ENCODE measurements at regions not wholly inside any gene's neighbourhood (a gene's known extent, or its start where the extent isn't known, plus 50 kb on each side); places are given as distances from the start of the nearest gene placed in this dataset.

GRCh38 chr12:87836190-87836589 lies 193.0 kb downstream of the C12orf50 start:
- DNase-seq = no peak

DNA sequence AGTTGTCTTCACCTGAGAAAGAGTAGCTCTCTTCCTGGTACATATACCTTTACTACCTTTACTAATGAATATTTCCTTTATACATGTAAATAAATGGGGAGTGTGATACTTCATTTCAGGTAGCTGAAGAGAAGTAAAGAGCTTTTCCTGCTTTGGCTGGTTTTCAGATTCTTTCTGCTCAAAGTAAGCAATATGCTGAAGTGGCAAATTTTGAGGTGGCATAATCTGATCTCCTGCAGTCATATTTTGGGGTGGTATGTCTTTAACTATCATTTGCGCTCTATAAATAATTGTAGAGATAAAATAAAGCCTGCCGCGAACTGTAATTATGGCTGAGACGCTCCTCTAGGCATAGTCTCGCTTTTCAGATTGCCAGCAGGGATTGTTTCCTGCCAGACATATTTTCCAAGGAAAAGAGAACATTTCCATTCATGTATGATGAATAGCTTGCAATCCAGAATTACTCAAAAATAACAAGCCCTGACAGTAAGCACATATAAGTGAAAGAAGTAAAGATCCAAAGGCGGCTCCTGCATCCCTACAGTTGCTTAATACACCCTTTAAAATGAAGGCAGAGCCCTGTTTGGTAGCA lies 200.7 kb downstream of the C12orf50 start:
- DNase-seq = no peak

- peak; percentile 59 for DNase-seq
Measured at GRCh38 chr12:87827638-87828264, 201.4 kb downstream of the C12orf50 start.

- no peak for DNase-seq
Measured at GRCh38 chr12:87822923-87823322, 206.3 kb downstream of the C12orf50 start.

- DNase-seq = peak; percentile 27
Measured at GRCh38 chr12:87820524-87821202, 208.5 kb downstream of the C12orf50 start.

DNA sequence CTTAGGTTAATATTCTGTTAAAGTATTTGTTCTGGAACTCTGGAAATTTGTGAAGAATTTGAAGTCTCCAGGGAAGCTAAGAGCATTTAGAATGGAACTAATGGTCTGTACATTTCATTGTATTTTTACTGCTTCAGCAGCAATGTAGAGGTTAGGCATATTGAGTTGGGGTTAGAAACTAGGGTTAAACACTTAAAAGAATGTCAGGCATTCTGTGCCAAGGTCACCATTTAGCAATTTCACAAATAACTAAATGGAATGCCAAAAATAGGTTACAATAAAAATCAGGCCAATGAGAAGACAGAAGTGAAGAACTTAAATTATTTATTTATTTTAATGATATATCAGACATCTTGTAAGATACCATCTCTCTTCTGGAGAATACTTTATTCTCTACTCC lies 210.8 kb downstream of the C12orf50 start:
- DNase-seq = no peak

GRCh38 chr12:87815771-87816585 lies 213.2 kb downstream of the C12orf50 start:
- DNase-seq = peak; percentile 83

DNA sequence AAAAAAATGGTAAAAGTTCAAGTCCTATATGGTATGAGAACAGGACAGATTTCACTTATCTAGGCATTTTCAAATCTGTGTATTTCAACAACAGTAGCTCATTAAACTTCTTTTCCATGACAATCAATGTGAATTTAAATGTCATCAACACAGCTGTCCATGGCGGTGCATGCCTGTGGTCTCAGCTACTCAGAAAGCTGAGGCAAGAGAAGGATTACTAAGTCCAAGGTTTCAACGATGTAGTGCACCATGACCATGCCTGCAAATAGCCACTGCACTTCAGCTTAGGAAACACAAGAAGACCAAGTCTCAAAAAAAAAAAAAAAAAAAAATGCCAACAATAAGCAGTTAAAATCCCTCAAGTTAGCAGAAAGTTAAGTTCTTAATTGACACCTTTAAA lies 214.6 kb downstream of the C12orf50 start:
- no peak for DNase-seq

GRCh38 chr12:87813476-87814234 lies 215.5 kb downstream of the C12orf50 start:
- peak; percentile 66 for DNase-seq

GRCh38 chr12:87812681-87813080 lies 216.5 kb downstream of the C12orf50 start:
- DNase-seq = peak; percentile 32

DNA sequence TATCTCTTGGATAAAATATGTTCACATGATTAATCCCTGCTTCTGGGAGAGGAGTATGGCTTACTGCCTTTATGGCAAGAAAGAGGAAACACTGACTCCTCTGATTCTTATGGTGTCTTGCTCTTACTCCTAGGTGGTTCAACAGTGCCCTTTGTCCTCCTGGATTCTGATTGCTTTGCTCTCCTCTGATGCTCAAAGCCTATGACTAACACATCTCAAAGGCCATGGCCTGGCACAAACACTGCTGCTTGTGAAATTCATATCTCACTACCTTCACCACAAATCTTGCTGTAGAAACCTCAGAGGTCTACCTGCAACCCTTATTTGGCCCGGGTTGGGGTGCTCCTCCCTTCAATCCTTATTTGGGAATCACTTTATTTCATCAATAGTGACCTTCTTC lies 217.2 kb downstream of the C12orf50 start:
- DNase-seq = no peak

GRCh38 chr12:87809916-87810315 lies 219.3 kb downstream of the C12orf50 start:
- DNase-seq = peak; percentile 28

DNA sequence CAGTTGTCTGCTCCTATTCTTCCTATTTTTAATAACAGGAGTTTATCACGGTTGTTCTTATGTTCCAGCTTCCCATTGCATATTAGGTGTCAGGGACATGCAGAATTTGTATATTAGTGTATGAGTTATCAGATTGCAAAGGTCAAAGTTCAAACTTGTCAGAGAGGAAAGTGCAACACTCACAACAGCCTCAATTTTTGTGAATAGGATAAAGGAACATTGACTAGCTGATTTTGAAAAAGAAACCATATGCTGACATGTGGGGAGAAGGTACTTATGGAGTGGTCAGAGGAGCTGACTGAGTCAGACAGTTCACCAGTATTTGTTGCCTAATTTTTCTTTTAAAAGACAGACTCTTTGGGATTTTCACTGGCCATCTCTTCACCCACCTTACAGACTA lies 222.1 kb downstream of the C12orf50 start:
- DNase-seq = no peak

GRCh38 chr12:87806310-87806709 lies 222.9 kb downstream of the C12orf50 start:
- DNase-seq = no peak

- no peak for DNase-seq
Measured at GRCh38 chr12:87804386-87804785, 224.8 kb downstream of the C12orf50 start.

- DNase-seq = no peak
Measured at GRCh38 chr12:87802721-87803011, 226.5 kb downstream of the C12orf50 start.

DNA sequence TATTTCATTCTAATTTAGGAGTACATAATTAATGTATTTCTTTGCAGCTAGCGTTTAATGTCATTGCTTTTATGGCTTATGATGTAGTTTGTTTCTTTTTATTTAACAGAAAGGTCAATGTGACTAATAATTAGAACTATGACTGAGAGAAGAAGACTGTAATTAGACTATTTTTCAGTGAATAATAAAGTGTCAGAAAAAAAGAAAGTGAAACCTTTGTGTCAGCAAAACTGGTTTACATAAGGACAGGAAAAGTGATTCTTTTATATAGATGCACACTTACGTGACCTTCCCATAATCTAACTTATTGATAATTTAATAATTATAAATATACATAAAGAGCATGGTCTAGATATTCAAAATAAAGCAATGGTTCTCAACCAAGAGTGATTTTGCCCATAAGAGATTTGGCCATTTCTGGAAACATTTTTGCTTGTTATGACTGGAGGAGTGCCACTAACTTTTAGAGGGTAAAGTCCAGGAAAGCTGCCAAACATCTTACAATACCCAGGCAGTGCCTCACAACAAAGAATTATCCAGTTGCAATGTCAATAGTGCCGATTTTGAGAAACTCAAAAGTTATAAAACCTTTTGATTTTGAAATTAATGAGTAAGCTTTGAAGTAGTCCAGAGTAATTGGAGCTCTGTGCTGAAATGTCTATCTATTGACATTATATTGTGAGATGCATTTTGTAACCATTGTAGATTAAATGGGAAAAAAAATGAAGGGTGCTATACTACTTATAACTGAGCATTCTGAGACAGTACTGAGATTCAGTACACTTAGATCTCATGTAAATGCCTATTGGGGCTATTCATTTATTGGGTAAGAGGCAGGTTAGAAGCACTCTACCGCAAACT lies 227.1 kb downstream of the C12orf50 start:
- no peak for DNase-seq

GRCh38 chr12:87796961-87797516 lies 232.2 kb downstream of the C12orf50 start:
- peak; percentile 19 for DNase-seq

GRCh38 chr12:87795555-87795954 lies 233.6 kb downstream of the C12orf50 start:
- peak; percentile 17 for DNase-seq

GRCh38 chr12:87794854-87795253 lies 234.3 kb downstream of the C12orf50 start:
- peak; percentile 38 for DNase-seq

DNA sequence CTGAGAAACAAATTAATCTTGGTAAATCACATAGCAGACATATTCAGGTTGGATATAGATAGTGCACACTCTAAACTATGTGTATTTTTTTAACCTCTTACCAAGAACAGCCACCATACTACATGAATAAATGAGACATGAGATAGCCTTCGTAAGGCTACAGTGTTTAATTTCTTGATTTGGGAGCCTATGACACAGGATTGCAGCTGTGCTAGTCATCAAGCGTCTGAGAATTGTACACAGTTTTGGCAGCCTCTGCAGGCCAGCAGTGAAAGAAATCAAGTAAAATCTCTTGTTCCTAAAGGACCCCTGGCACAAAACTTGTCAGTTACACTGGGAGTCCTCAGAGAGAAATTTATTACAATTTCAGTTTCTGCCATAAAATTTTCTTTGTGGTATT lies 236.1 kb downstream of the C12orf50 start:
- DNase-seq = peak; percentile 18

- DNase-seq = no peak
Measured at GRCh38 chr12:87784350-87784749, 244.9 kb downstream of the C12orf50 start.

Data from fibroblast of skin of right quadriceps (primary cell).